Lung (tissue), 11 donors: ENCODE measurements at regions not wholly inside any gene's neighbourhood (a gene's known extent, or its start where the extent isn't known, plus 50 kb on each side); places are given as distances from the start of the nearest gene placed in this dataset.

Experiments used
- ATAC-seq: fragments of 200-7000 bp; cut with Tn5 transposase; one replicate; pipeline ENCODE4 v1.9.1; 2020; ENCODE audit warnings: moderate number of reproducible peaks; ENCODE audit not compliant: insufficient read depth, low FRiP score
- DNase-seq, 3 donors: peaks; one replicate each; pipeline ENCODE4 v3.0.0-alpha.2; 2013 to 2017
- H3K27ac ChIP-seq, 2 donors: one replicate each; pipeline ENCODE4 v1.5.1; 2013; ENCODE audit warnings: mild to moderate bottlenecking in 2 of 2, moderate library complexity in 2 of 2, control low read depth in 1 of 2, inconsistent platforms in 1 of 2, low read depth in 1 of 2, low read length in 1 of 2
- H3K27me3 ChIP-seq, 3 donors: one replicate each; pipeline ENCODE4 v1.5.1; 2013; ENCODE audit warnings: low read length in 2 of 3; ENCODE audit not compliant: control insufficient read depth in 3 of 3, insufficient read depth in 3 of 3
- H3K36me3 ChIP-seq, 4 donors: one replicate each; pipeline ENCODE4 v1.5.1; 2013; ENCODE audit warnings: low read length in 4 of 4, mild to moderate bottlenecking in 1 of 4, moderate library complexity in 1 of 4; ENCODE audit not compliant: control insufficient read depth in 4 of 4, insufficient read depth in 4 of 4
- H3K4me1 ChIP-seq, 5 donors: one replicate each; pipeline ENCODE4 v1.5.1; 2013; ENCODE audit warnings: low read length in 5 of 5, mild to moderate bottlenecking in 2 of 5, moderate library complexity in 1 of 5; ENCODE audit not compliant: control insufficient read depth in 5 of 5, insufficient read depth in 5 of 5
- H3K4me3 ChIP-seq: one replicate; pipeline ENCODE4 v1.5.1; 2013; ENCODE audit warnings: mild to moderate bottlenecking, control low read depth, moderate library complexity
- H3K9ac ChIP-seq, 2 donors: one replicate each; pipeline ENCODE4 v1.5.1; 2013; ENCODE audit warnings: low read length in 2 of 2, control low read depth in 1 of 2; ENCODE audit not compliant: insufficient read depth in 1 of 2
- H3K9me3 ChIP-seq, 4 donors: one replicate each; pipeline ENCODE4 v1.5.1; 2013; ENCODE audit warnings: low read length in 3 of 4, mild to moderate bottlenecking in 1 of 4, moderate library complexity in 1 of 4; ENCODE audit not compliant: control insufficient read depth in 4 of 4, insufficient read depth in 3 of 4
- WGBS, 2 donors: extraction: QIAGEN DNeasy Blood & Tissue Kit; methylation state at CpG; one replicate each; pipeline ENCODE4 v1.1.7; 2013; 5-methylcytosine and 5-hydroxymethylcytosine counted together
- TF ChIP-seq, protein P1 (sequence below): IDR thresholded peaks from 2 replicates; pipeline ENCODE4 v1.5.1; 2012; ENCODE audit warnings: mild to moderate bottlenecking; ENCODE audit errors: control extremely low read depth, extremely low read depth
- donor health status: control.
- donor health status: control.
- donor health status: Bipolar disorder and iron deficiency.
- donor health status: healthy.
- donor health status: DM: yes; HTN: yes; CAD: no.

DNA sequence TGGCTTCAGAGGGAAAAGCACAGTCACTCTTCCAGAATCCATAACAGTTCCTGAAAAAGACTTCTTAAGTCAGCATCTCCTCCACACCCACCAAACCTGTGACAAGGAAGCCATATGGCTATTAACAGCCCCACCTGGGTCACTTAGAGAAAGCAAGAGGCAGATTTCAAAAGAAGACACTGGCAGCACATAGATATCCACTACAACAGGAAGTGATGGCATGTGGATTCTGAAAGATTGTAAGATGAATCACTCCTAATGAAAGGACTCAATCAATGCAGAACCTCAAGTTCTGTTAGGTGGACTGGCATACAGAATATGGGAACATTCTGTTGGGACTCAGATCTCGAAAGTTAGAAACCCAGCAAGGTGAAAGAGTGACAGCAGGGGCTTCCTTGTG lies 365.9 kb downstream of the TGFB2 start:
- no peaks in the 10 kb centered on the region for H3K27me3 ChIP-seq
- no peak for DNase-seq
- H3K9ac ChIP-seq, result no peak overlapping the region
- no peaks in the 10 kb centered on the region for H3K36me3 ChIP-seq
- H3K4me3 ChIP-seq, result no peak overlapping the region
- no peaks in the 10 kb centered on the region for H3K9me3 ChIP-seq
- peaks cover 0 to 5% (median 0%) of the 10 kb centered on the region in 5 donors for H3K4me1 ChIP-seq
- H3K27ac ChIP-seq, result no peak overlapping the region
- TF ChIP-seq, protein P1, sequence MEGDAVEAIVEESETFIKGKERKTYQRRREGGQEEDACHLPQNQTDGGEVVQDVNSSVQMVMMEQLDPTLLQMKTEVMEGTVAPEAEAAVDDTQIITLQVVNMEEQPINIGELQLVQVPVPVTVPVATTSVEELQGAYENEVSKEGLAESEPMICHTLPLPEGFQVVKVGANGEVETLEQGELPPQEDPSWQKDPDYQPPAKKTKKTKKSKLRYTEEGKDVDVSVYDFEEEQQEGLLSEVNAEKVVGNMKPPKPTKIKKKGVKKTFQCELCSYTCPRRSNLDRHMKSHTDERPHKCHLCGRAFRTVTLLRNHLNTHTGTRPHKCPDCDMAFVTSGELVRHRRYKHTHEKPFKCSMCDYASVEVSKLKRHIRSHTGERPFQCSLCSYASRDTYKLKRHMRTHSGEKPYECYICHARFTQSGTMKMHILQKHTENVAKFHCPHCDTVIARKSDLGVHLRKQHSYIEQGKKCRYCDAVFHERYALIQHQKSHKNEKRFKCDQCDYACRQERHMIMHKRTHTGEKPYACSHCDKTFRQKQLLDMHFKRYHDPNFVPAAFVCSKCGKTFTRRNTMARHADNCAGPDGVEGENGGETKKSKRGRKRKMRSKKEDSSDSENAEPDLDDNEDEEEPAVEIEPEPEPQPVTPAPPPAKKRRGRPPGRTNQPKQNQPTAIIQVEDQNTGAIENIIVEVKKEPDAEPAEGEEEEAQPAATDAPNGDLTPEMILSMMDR, result no peak
- no peak for ATAC-seq
- WGBS, 2 donors, result 68 to 86% methylated on average over 1 of the region's 1 CpG

DNA sequence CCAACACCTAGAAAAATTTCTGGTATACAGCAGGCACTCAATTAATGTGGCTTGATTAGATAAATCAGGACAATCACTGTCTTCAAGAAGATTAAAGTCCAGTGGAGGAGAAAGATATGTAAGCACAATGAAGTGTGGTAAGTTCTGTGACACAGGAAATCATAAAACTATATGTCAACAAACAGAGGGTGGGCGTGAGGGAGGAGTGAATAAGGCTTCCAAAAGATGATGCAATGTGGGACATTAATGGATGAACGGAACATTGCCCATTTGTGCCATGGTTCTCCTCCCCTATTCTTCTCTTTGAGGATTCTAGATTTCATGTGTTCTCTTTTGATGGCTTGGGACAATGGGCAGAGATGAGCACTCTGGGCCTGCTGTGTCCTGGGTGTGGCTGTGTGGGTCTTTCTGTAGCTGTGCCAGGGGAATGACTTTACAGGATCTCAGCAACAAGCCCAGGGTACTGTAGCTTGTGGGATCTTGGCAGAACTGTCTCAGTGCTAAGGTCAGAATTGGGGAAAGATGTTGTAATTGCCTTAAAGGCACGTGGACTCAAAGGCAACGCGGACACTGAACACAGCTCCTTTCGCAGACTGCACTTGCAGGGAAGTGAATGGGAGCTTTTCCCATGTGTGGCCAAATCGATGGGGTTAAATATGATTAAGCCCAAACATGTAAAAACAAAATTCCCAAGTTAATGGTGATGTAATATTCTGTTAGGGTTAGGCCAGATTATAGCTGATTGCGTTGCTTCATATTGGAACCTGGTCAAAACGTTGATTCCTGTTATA lies 366.9 kb downstream of the TGFB2 start:
- Histone ChIP-seq H3K36me3 (no peaks in the 10 kb centered on the region), H3K4me3 (no peak overlapping the region), H3K4me1 (peaks cover 0 to 5% (median 0%) of the 10 kb centered on the region in 5 donors), H3K27me3 (no peaks in the 10 kb centered on the region), H3K9me3 (no peaks in the 10 kb centered on the region), H3K27ac (no peak overlapping the region), H3K9ac (no peak overlapping the region)
- TF ChIP-seq, protein P1, result no peak
- 75 to 84% methylated on average over 9 of the region's 9 CpGs for WGBS, 2 donors
- DNase-seq (peak in 2 of 3 donors; percentile 44 to 65), ATAC-seq (no peak)

DNA sequence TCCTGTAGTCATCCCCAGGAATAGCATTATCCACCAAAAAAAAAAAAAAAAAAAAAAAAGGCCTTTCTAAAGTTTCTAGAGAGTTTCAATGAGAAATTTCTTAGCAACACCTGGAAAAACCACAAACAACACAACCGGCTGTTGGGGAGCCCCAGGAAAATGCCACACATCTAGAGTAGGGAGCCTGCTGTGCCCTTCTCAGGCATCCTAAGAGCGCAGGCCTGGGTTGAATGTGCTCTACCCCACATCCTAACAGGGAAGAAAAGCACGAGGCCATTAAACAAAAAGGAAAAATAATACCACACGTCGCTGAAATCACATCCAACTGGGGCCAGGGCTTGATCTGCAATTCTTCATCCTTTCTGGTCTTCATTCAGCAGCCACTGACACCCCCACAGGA lies 367.5 kb downstream of the TGFB2 start:
- Histone ChIP-seq H3K36me3 (no peaks in the 10 kb centered on the region), H3K9me3 (no peaks in the 10 kb centered on the region), H3K27me3 (no peaks in the 10 kb centered on the region), H3K27ac (no peak overlapping the region), H3K4me1 (peaks cover 0 to 5% (median 0%) of the 10 kb centered on the region in 5 donors), H3K4me3 (no peak overlapping the region), H3K9ac (no peak overlapping the region)
- TF ChIP-seq, protein P1, result no peak
- DNase-seq (no peak), ATAC-seq (no peak)
- 89 to 90% methylated on average over 5 of the region's 5 CpGs for WGBS, 2 donors
